ENCODE measurements at regions not wholly inside any gene's neighbourhood (a gene's known extent, or its start where the extent isn't known, plus 50 kb on each side); places are given as distances from the start of the nearest gene placed in this dataset.
"Not testable (repeated sequence)": the region's sequence is repeated elsewhere in the genome, so short reads cannot be mapped to it uniquely, and the experiment has no call there.

GRCh38 chr22:49525801-49526535, 301.7 kb downstream of the BRD1 start:
- no peak for DNase-seq (ENCODE audit: low spot score)

DNA sequence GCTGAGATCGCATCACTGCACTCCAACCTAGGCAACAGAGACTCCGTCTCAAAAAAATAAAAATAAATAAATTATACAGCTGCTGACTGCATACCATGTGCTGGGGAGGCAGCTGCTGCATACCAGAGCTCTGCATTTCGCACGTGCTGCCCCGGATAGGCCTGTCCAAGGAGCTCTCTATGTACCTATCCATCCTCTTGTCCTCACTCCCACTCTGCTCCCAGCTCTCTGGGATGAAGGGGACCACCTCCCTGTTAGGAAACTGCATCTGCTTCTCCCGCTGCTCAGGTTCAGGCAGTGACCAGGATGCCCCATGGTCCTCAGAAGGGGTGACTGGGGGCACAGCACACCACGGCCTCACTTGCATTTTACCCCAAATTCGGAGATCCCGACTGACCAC, 302.3 kb downstream of the BRD1 start:
- DNase-seq (ENCODE audit: low spot score): no peak

DNA sequence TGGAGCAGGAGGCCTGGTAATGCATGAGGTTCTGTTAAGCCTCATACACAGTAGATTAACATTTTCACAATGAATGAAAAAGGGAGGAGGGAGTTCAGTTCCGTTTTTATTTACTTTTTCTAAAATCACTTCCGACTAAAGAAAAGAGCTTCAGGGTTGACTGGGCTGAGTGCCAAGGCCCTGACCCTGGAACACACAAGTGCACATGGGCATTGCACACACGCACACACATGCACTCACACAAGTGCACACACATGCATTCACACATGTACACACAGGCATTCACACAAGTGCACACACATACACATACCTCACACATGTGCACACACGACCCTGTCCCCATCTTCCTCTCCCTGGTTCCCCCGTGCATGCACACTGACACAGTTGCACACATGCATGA, 303.3 kb downstream of the BRD1 start:
- DNase-seq (ENCODE audit: low spot score): no peak

DNA sequence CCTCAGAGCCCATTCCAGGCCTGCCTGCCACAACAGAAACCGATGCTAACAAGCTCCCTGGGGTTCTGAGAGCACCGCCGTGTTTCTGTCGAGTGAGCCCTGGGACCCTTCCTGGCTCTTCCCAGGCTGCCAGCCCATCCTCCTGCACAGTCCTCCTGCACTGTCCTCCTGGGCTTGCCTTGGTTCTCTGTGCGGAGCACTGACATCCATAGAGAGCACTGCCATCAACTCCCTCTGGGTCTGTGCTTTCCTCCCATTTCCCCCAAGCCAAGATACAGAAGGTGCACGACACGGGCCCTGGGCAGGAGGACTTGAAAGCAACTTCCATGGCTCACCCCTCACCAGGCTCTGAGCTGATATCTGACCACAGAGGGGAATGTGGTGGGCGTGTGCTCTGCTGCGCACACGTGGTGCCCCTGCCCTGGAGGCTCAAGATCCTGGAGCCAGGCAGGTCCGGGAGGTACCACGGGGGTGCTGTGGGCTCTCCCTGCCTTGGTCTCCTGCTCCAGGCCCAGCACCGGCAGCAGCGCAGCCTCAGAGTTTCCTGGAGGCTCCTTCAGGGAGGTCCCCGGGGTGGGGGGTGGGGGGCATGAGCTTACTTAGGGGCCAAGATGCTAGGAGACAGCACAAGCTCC, 304.2 kb downstream of the BRD1 start:
- DNase-seq (ENCODE audit: low spot score): no peak

- no peak for DNase-seq (ENCODE audit: low spot score)
Observed at GRCh38 chr22:49522582-49523373, 304.9 kb downstream of the BRD1 start.

DNA sequence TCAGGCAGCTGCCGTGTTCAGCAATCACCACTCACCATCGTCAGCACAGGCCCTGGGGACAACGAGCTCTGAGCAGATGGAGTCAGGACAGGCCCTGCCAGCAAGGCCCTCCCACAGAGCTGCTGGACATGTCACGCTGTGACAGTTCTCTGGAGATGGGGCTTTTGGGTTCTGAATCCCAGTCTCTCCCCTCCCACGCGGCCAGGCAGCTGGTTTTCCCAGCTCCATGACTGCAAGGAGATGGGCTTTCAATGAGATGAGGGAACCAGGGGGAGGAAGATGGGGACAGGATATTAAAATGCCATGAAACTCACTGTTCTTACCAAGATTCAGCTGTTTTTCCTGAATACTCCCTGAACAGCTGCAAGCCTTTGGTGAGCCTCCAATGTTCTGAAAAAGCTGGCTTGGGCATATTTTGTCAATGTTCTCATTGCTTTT, 305.9 kb downstream of the BRD1 start:
- DNase-seq (ENCODE audit: low spot score): no peak

DNA sequence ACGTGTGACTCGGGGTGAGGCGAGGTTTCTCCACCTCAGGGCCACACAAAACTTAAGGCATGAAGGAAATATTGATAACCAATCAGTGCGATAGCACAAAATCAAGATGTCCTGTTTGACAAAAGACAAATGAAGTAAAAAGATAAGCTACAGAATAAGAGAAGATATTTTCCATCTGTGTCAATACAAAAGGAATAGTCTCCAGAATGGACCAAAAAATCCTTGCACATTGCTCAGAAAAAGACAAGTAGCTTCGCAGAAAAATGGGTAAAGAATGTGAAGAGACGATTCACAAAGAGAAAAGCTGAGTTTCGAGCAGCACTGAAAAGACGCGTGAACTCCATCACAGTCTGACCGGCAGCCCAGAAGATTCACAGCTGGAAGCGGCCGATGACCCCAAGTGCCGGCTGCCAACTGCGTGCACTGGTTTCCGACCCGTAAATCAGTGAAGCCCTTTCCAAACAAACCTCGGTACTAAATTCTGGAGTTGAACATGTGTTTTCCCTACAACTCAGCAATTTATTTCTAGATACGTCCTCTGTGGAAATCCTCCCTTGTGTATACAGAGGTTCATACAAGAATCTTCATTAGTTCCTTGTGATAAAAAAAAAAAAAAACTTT, 308.4 kb downstream of the BRD1 start:
- no peak for DNase-seq (ENCODE audit: low spot score)

- DNase-seq (ENCODE audit: low spot score): no peak
Observed at GRCh38 chr22:49518436-49518970, 309.2 kb downstream of the BRD1 start.

DNA sequence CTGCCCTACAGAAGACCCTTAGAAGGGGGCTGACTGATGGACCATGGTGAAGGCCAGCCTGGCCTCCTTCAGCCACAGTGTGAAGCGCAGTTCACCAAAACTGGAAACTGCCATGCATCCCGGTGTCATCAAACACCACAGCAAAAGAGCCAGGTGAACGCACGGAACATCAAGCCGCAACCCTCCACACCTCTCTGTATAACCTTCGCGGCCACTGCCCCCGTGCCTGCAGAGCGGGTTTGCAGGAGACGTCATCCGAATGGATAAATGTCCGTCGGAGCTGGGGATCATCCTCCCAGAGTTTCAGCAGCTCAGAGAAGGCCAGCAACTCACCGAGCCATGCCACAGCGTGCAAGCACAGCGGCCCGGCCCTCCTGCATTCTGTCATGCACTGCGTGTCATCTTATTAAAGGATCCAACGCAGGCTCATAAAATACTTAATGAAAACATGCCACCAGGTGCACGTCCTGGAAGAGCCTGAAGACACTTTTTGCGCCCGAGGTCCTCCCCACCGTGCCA, 309.9 kb downstream of the BRD1 start:
- no peak for DNase-seq (ENCODE audit: low spot score)

DNA sequence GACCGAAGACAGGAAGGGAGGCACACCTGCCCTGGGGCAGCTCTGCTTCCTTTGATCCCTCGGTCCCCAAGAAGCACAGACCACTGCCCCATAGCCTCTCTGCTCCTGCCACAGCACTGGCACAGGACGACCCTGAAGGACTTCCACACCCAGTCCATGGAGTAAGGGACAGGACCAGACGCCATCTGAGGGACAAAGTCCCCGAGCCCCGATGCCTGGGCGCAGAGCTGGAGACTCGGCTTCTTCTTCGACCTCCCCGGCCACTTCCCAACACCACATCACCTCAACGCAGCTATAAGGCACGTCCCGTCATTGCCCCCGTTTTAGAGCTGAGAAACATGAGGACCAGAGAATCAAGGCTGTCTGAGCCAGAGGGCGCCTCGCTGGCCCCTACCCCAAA, 310.5 kb downstream of the BRD1 start:
- no peak for DNase-seq (ENCODE audit: low spot score)

DNA sequence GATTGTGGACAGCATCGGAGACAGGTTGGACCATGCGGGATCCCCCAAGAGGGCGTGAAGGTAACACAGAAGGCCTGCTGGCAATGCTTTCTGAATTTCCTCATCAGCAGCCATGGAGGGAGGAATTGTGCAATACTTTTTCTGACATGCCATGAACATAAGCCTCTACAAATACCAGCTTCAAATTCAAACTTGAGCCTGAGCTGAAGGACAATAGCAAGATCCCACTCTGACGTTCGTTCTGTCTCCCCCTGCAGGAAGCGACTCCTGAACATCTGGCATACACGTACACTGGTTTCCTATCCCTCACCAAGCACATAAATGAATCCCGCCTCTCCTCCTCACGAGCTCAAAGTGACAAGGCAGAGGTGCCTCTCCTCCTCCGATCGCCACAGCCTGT, 312.2 kb downstream of the BRD1 start:
- no peak for DNase-seq (ENCODE audit: low spot score)

GRCh38 chr22:49514641-49515040, 313.0 kb downstream of the BRD1 start:
- no peak for DNase-seq (ENCODE audit: low spot score)

DNA sequence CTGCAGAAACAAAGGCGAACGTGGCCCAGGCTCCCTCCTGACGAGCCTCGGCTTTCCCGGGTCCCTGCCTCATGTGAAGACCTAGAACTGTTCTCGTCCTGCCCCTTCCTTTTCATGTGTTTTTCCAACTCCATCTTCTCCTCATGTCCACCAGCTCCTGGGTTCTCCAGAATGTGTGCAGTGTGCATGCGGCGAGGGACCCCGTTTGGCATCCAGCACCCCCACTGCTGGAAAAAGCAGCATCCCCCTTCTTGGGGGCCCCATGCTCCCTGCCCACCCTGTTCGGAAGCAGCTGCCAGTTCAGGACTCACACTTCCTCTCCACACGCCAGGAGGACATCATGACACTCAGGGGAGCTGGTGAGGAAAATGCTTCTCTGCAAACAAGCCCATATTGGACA, 313.5 kb downstream of the BRD1 start:
- no peak for DNase-seq (ENCODE audit: low spot score)

GRCh38 chr22:49513358-49513851, 314.3 kb downstream of the BRD1 start:
- DNase-seq (ENCODE audit: low spot score): no peak

DNA sequence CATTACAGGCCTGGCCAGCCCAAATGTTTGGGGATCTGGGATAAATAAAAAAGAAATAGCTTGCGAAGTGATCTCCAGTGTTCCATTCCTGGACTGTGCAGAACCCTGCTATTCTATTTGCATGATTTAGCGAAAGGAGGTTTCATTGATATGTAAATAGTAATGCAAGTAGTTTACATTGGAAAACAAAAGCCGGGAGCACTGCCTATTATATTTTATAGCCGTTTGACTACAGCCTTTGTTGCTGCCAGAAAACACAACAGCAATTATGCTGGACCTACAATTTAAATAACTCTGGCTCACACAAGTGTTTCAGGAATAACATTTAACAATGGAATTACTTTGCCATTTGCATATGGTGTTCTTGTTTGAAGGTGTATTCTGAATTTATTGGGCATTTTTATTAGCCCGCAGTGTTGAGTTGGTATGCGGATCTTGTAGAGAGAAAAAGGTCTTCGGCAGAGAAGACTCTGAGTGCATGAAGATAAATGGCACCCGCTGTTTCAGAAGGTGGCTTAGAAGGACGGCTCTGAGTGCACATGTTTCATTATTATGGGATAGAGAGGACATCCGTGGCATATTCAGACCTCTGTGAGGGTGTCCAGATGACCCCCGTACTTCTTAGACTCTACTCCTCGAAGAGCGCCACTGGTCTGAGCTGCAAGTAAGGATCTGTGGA, 315.0 kb downstream of the BRD1 start:
- no peak for DNase-seq (ENCODE audit: low spot score)

DNA sequence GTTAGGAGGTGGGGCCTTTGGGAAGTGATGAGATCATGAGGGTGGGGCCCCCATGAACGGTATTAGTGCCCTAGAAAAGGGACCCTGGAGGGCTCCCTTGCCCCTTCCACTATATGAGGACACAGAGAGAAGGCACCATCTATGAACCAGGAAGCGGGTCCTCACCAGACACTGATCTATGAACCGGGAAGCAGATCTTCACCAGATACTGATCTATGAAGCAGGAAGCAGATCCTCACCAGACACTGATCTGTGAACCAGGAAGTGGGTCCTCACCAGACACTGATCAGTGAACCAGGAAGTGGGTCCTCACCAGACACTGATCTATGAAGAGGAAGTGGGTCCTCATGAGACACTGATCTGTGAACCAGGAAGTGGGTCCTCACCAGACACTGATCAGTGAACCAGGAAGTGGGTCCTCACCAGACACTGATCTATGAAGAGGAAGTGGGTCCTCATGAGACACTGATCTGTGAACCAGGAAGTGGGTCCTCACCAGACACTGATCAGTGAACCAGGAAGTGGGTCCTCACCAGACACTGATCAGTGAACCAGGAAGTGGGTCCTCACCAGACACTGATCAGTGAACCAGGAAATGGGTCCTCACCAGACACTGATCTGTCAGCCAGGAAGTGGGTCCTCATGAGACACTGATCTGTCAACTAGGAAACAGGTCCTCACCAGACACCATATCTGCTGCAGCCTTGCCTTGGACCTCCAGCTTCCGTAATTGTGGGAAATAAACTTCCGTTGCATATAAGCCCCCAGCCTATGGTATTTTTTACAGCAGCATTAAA, 316.1 kb downstream of the BRD1 start:
- DNase-seq (ENCODE audit: low spot score): not testable (repeated sequence)

DNA sequence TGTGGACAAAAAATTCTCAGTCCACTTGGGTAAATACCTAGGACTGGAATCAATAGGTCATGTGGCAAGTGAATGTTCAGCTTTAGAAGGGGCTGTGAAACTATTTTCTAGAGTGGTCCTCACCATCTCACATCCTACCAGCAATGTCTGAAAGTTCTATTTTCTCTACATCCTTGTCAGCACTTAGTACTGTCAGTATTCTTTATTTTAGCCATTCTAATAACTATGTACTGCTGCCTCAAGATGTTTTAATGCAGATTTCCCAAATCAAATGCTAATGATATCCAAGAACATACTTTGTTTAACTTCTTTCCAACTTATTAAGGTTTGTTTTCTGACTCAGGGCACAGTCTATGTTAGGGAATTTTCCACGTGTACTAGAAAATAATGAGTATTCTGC, 317.0 kb downstream of the BRD1 start:
- DNase-seq (ENCODE audit: low spot score): no peak

- DNase-seq (ENCODE audit: low spot score): no peak
Observed at GRCh38 chr22:49509016-49509415, 318.7 kb downstream of the BRD1 start.

GRCh38 chr22:49508561-49508960, 319.1 kb downstream of the BRD1 start:
- DNase-seq (ENCODE audit: low spot score): no peak

GRCh38 chr22:49507607-49508292, 319.9 kb downstream of the BRD1 start:
- no peak for DNase-seq (ENCODE audit: low spot score)
